Panc1 (cell line): ENCODE measurements at regions not wholly inside any gene's neighbourhood (a gene's known extent, or its start where the extent isn't known, plus 50 kb on each side); places are given as distances from the start of the nearest gene placed in this dataset.

Source experiments
- ATAC-seq: fragments of 200-7000 bp; cut with Tn5 transposase; 2 replicates; pipeline ENCODE4 v1.9.1; 2020; ENCODE audit warnings: mild to moderate bottlenecking, moderate library complexity
- BruUV-seq: library from RNA; stranded (reverse); fragments of 400-500 nt; replicated peaks from 2 replicates; lab custom pipeline; 2021; lab: Mats Ljungman, UMichigan
- CTCF ChIA-PET: fragments of 300-600 bp; sonication (Branson Sonifier 250); formaldehyde crosslinking; loops from one replicate; lab custom pipeline; 2022; ENCODE audit warnings: antibody characterized with exemption; lab: Charles Lee
- POLR2A ChIA-PET: fragments of 300-600 bp; sonication (Branson Sonifier 250); formaldehyde crosslinking; loops from one replicate; lab custom pipeline; 2022; ENCODE audit warnings: antibody characterized with exemption; lab: Charles Lee
- DNase-seq: peaks from one replicate; pipeline ENCODE4 v3.0.0-alpha.2; 2010; ENCODE audit warnings: low read depth, low spot score
- H3K27ac ChIP-seq: 2 replicates; pipeline ENCODE4 v1.5.1; 2011; ENCODE audit warnings: mild to moderate bottlenecking, low read length, inconsistent platforms
- H3K27me3 ChIP-seq: fragments of 200-500 bp; sonication (Bioruptor generic); 2 replicates; pipeline ENCODE4 v1.6.0; 2014; ENCODE audit warnings: low read length, inconsistent platforms; ENCODE audit not compliant: control insufficient read depth, insufficient read depth
- H3K36me3 ChIP-seq: fragments of 200-500 bp; sonication (Bioruptor generic); 2 replicates; pipeline ENCODE4 v1.5.1; 2014; ENCODE audit warnings: inconsistent platforms, mild to moderate bottlenecking, low read length, moderate library complexity; ENCODE audit not compliant: control insufficient read depth, insufficient read depth
- H3K4me1 ChIP-seq: 2 replicates; pipeline ENCODE4 v1.5.1; 2011; ENCODE audit warnings: inconsistent platforms, mild to moderate bottlenecking, low read length, moderate library complexity; ENCODE audit not compliant: control insufficient read depth, insufficient read depth
- H3K4me3 ChIP-seq, 2 experiments: 2 replicates each; pipeline ENCODE4 v1.5.1; 2011 to 2012; ENCODE audit warnings: low read depth in 2 of 2, low read length in 2 of 2, mild to moderate bottlenecking in 2 of 2, inconsistent platforms in 1 of 2, moderate library complexity in 1 of 2
- H3K9me3 ChIP-seq: fragments of 200-500 bp; sonication (Bioruptor generic); 2 replicates; pipeline ENCODE4 v1.5.1; 2014; ENCODE audit warnings: low read depth, mild to moderate bottlenecking, inconsistent platforms, low read length, moderate library complexity; ENCODE audit not compliant: control insufficient read depth, insufficient read depth
- POLR2AphosphoS5 ChIP-seq: IDR thresholded peaks from 2 replicates; pipeline ENCODE4 v1.6.1; 2012; ENCODE audit warnings: mild to moderate bottlenecking, low read depth, low read length, moderate library complexity
- SIN3A ChIP-seq: IDR thresholded peaks from 2 replicates; pipeline ENCODE4 v1.6.1; 2012; ENCODE audit warnings: low read depth, mild to moderate bottlenecking, low read length, moderate library complexity, borderline replicate concordance; ENCODE audit not compliant: insufficient read depth
- TCF7L2 ChIP-seq: IDR thresholded peaks from 2 replicates; pipeline ENCODE4 v1.6.1; 2011; ENCODE audit warnings: mild to moderate bottlenecking, low read depth, low read length, inconsistent platforms
- in situ Hi-C: cut with HindIII; loops from 2 replicates; pipeline ENCODE4 v1.10.0; 2016; ENCODE audit warnings: low sequenced_read_pairs, low pct_unique_long_range_greater_than_20kb
- intact Hi-C: fragments of 100-400 bp; cut with micrococcal nuclease; formaldehyde crosslinking; loops from one replicate; pipeline ENCODE4 v1.10.0; 2022; ENCODE audit not compliant: unreplicated experiment
- TF ChIP-seq, protein P1 (sequence below), 2 experiments: IDR thresholded peaks; 2 replicates each; pipeline ENCODE4 v1.6.1; 2011 to 2012; ENCODE audit warnings: low read depth in 2 of 2, control low read depth in 1 of 2, low read length in 1 of 2, mild to moderate bottlenecking in 1 of 2, moderate library complexity in 1 of 2; ENCODE audit not compliant: insufficient read depth in 1 of 2
- TF ChIP-seq, protein P2 (sequence below): fragments of 450-650 bp; IDR thresholded peaks from 2 replicates; pipeline ENCODE4 v1.5.1; 2017; ENCODE audit warnings: mild to moderate bottlenecking

DNA sequence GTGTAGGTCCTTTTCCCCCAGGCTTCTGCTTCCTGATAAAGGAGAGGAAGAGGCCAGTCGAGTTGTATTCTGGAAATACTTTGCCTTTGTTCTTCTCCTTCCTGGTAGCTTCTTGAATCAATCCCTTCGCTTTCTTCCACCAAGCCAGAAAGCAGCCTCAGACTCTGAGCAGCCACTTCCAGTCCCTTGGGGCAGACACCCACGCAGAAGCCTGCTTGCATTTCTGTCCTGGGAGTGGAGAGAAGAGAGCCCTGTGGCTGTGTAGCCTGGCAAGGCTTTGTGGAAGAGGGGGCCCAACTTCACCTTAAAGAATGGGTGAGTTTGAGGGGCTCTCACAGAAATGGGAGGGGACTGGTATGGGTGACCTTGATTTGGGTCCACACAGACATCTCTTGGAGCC is 211.0 kb upstream of the SSTR4 start:
- no peak overlapping the region for H3K4me3 ChIP-seq
- CTCF ChIA-PET = no interaction called here
- intact Hi-C loops = no loop called here

DNA sequence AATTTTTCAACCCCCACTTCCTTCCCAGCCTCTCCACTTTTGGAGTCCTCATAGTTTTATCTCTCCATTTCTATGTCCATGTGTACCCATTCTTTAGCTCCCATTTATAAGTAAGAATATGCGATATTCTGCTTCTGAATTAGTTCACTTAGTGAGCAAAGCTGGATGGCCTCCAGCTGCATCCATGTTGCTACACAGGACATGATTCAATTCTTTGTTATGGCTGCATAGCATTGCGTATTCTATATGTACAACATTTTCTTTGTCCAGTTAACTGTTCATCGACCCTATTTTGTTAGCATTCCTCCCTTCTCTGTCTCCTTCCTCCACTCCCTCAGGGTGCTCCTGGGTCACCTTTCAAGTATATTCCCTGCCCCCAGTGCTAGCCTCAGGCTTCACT is 210.0 kb upstream of the SSTR4 start:
- H3K9me3 ChIP-seq = no peaks in the 10 kb centered on the region
- POLR2A ChIA-PET = no interaction called here
- DNase-seq (no peak), ATAC-seq (no peak)
- intact Hi-C loops (no loop called here), in situ Hi-C loops (no loop called here)
- H3K36me3 ChIP-seq = no peaks in the 10 kb centered on the region
- H3K27ac ChIP-seq = no peak overlapping the region
- BruUV-seq = no TSS peak
- H3K4me1 ChIP-seq = no peaks in the 10 kb centered on the region
- TF ChIP-seq, protein P1, sequence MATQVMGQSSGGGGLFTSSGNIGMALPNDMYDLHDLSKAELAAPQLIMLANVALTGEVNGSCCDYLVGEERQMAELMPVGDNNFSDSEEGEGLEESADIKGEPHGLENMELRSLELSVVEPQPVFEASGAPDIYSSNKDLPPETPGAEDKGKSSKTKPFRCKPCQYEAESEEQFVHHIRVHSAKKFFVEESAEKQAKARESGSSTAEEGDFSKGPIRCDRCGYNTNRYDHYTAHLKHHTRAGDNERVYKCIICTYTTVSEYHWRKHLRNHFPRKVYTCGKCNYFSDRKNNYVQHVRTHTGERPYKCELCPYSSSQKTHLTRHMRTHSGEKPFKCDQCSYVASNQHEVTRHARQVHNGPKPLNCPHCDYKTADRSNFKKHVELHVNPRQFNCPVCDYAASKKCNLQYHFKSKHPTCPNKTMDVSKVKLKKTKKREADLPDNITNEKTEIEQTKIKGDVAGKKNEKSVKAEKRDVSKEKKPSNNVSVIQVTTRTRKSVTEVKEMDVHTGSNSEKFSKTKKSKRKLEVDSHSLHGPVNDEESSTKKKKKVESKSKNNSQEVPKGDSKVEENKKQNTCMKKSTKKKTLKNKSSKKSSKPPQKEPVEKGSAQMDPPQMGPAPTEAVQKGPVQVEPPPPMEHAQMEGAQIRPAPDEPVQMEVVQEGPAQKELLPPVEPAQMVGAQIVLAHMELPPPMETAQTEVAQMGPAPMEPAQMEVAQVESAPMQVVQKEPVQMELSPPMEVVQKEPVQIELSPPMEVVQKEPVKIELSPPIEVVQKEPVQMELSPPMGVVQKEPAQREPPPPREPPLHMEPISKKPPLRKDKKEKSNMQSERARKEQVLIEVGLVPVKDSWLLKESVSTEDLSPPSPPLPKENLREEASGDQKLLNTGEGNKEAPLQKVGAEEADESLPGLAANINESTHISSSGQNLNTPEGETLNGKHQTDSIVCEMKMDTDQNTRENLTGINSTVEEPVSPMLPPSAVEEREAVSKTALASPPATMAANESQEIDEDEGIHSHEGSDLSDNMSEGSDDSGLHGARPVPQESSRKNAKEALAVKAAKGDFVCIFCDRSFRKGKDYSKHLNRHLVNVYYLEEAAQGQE (IDR thresholded peaks at IDR 0.05; ENCODE audit: insufficient read depth in 1 of 2, low read depth in 2 of 2, low read length in 1 of 2) = no peak
- TF ChIP-seq, protein P2, sequence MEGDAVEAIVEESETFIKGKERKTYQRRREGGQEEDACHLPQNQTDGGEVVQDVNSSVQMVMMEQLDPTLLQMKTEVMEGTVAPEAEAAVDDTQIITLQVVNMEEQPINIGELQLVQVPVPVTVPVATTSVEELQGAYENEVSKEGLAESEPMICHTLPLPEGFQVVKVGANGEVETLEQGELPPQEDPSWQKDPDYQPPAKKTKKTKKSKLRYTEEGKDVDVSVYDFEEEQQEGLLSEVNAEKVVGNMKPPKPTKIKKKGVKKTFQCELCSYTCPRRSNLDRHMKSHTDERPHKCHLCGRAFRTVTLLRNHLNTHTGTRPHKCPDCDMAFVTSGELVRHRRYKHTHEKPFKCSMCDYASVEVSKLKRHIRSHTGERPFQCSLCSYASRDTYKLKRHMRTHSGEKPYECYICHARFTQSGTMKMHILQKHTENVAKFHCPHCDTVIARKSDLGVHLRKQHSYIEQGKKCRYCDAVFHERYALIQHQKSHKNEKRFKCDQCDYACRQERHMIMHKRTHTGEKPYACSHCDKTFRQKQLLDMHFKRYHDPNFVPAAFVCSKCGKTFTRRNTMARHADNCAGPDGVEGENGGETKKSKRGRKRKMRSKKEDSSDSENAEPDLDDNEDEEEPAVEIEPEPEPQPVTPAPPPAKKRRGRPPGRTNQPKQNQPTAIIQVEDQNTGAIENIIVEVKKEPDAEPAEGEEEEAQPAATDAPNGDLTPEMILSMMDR = no peak
- TF ChIP-seq TCF7L2 (no peak), SIN3A (no peak), POLR2AphosphoS5 (no peak)
- no peak overlapping the region for H3K4me3 ChIP-seq
- CTCF ChIA-PET = no interaction called here
- H3K27me3 ChIP-seq = no peaks in the 10 kb centered on the region

More for the DNA sequence above, 211.0 kb upstream of the SSTR4 start:
- no TSS peak for BruUV-seq
- H3K36me3 ChIP-seq = no peaks in the 10 kb centered on the region
- TF ChIP-seq, protein P1 (IDR thresholded peaks at IDR 0.05; ENCODE audit: insufficient read depth in 1 of 2, low read depth in 2 of 2, low read length in 1 of 2) = no peak
- TF ChIP-seq POLR2AphosphoS5 = no peak
- TF ChIP-seq, protein P2 = no peak
- TF ChIP-seq TCF7L2 = no peak
- no peak for TF ChIP-seq SIN3A
- H3K27ac ChIP-seq = no peak overlapping the region
- H3K4me1 ChIP-seq = no peaks in the 10 kb centered on the region
- ATAC-seq (no peak), DNase-seq (no peak)
- in situ Hi-C loops = no loop called here
- H3K9me3 ChIP-seq = no peaks in the 10 kb centered on the region
- no peaks in the 10 kb centered on the region for H3K27me3 ChIP-seq
- POLR2A ChIA-PET = no interaction called here
